Stimulated activated effector memory CD8-positive, alpha-beta T cell treated with anti-CD3 and anti-CD28 coated beads, Interleukin-12 subunit alpha, Interleukin-12 subunit beta, amount 100 ng/mL, for 72 hours (primary cell): ENCODE measurements at regions not wholly inside any gene's neighbourhood (a gene's known extent, or its start where the extent isn't known, plus 50 kb on each side); places are given as distances from the start of the nearest gene placed in this dataset.

Experiments used
- ATAC-seq: fragments of 150-1000 bp; cut with Tn5 transposase; 2 replicates; pipeline ENCODE4 v1.10.0; 2021
- DNase-seq, 2 donors: peaks; one replicate each; pipeline ENCODE4 v3.0.0; 2021 to 2022; ENCODE audit warnings: low spot score in 2 of 2
- H3K27ac Mint-ChIP-seq: one replicate; pipeline ENCODE4 v1.8.0; 2022; ENCODE audit warnings: mild to moderate bottlenecking, mixed read lengths
- H3K36me3 Mint-ChIP-seq: one replicate; pipeline ENCODE4 v1.8.0; 2022; ENCODE audit warnings: mild to moderate bottlenecking, mixed read lengths
- H3K4me1 Mint-ChIP-seq: one replicate; pipeline ENCODE4 v1.8.0; 2022; ENCODE audit warnings: mixed read lengths
- H3K4me3 Mint-ChIP-seq: one replicate; pipeline ENCODE4 v1.8.0; 2022; ENCODE audit warnings: mild to moderate bottlenecking, mixed read lengths
- H3K9me3 Mint-ChIP-seq: one replicate; pipeline ENCODE4 v1.8.0; 2022; ENCODE audit warnings: mixed read lengths

GRCh38 chr1:114323959-114324661 is 170.4 kb upstream of the SYT6 start:
- Mint-ChIP-seq H3K4me1 (peaks cover 11% of the 10 kb centered on the region), H3K9me3 (no peaks in the 10 kb centered on the region), H3K27ac (peak overlapping the region; percentile 61), H3K4me3 (no peak overlapping the region), H3K36me3 (no peaks in the 10 kb centered on the region)
- DNase-seq (no peak), ATAC-seq (no peak)

GRCh38 chr1:114322734-114323133 is 169.1 kb upstream of the SYT6 start:
- DNase-seq = no peak
- Mint-ChIP-seq H3K4me3 (no peak overlapping the region), H3K27ac (no peak overlapping the region), H3K36me3 (no peaks in the 10 kb centered on the region), H3K9me3 (no peaks in the 10 kb centered on the region), H3K4me1 (peaks cover 6% of the 10 kb centered on the region)
- no peak for ATAC-seq

- Mint-ChIP-seq H3K4me1 (peaks cover 6% of the 10 kb centered on the region), H3K9me3 (no peaks in the 10 kb centered on the region), H3K36me3 (no peaks in the 10 kb centered on the region), H3K4me3 (no peak overlapping the region), H3K27ac (no peak overlapping the region)
- no peak for DNase-seq
- no peak for ATAC-seq
These were observed 168.5 kb upstream of the SYT6 start for GRCh38 chr1:114322207-114322606.

- DNase-seq (no peak), ATAC-seq (no peak)
- Mint-ChIP-seq H3K4me3 (no peak overlapping the region), H3K27ac (no peak overlapping the region), H3K36me3 (no peaks in the 10 kb centered on the region), H3K9me3 (no peaks in the 10 kb centered on the region), H3K4me1 (peaks cover 6% of the 10 kb centered on the region)
These were observed 166.9 kb upstream of the SYT6 start for GRCh38 chr1:114320586-114320985.

GRCh38 chr1:114319418-114319817 is 165.7 kb upstream of the SYT6 start:
- Mint-ChIP-seq H3K4me1 (peaks cover 8% of the 10 kb centered on the region), H3K4me3 (no peak overlapping the region)

GRCh38 chr1:114318961-114319360 is 165.3 kb upstream of the SYT6 start:
- H3K9me3 Mint-ChIP-seq = peaks cover 2% of the 10 kb centered on the region
- ATAC-seq (no peak), DNase-seq (no peak)
- no peak overlapping the region for H3K4me3 Mint-ChIP-seq
- H3K4me1 Mint-ChIP-seq = peaks cover 8% of the 10 kb centered on the region
- H3K36me3 Mint-ChIP-seq = no peaks in the 10 kb centered on the region
- H3K27ac Mint-ChIP-seq = no peak overlapping the region

More at GRCh38 chr1:114319418-114319817, 165.7 kb upstream of the SYT6 start:
- Mint-ChIP-seq H3K36me3 (no peaks in the 10 kb centered on the region), H3K27ac (no peak overlapping the region), H3K9me3 (no peaks in the 10 kb centered on the region)
- DNase-seq = no peak
- ATAC-seq = no peak

- H3K36me3 Mint-ChIP-seq = no peaks in the 10 kb centered on the region
These were observed 162.5 kb upstream of the SYT6 start for GRCh38 chr1:114316204-114316603.

GRCh38 chr1:114315631-114316030 is 162.0 kb upstream of the SYT6 start:
- Mint-ChIP-seq H3K4me3 (no peak overlapping the region), H3K9me3 (peaks cover 4% of the 10 kb centered on the region), H3K27ac (no peak overlapping the region), H3K4me1 (peaks cover 11% of the 10 kb centered on the region), H3K36me3 (no peaks in the 10 kb centered on the region)
- ATAC-seq (no peak), DNase-seq (no peak)

More at GRCh38 chr1:114316204-114316603, 162.5 kb upstream of the SYT6 start:
- DNase-seq (no peak), ATAC-seq (no peak)
- Mint-ChIP-seq H3K4me3 (no peak overlapping the region), H3K27ac (no peak overlapping the region), H3K9me3 (peaks cover 4% of the 10 kb centered on the region), H3K4me1 (peaks cover 11% of the 10 kb centered on the region)

GRCh38 chr1:114314576-114314975 is 160.9 kb upstream of the SYT6 start:
- Mint-ChIP-seq H3K27ac (peak overlapping the region; percentile 10), H3K36me3 (no peaks in the 10 kb centered on the region), H3K4me3 (no peak overlapping the region), H3K9me3 (peaks cover 4% of the 10 kb centered on the region), H3K4me1 (peaks cover 11% of the 10 kb centered on the region)
- DNase-seq = no peak
- ATAC-seq = no peak

GRCh38 chr1:114314098-114314497 is 160.4 kb upstream of the SYT6 start:
- Mint-ChIP-seq H3K9me3 (peaks cover 4% of the 10 kb centered on the region), H3K36me3 (no peaks in the 10 kb centered on the region), H3K27ac (peak overlapping the region; percentile 10), H3K4me1 (peaks cover 11% of the 10 kb centered on the region), H3K4me3 (no peak overlapping the region)
- DNase-seq = no peak
- no peak for ATAC-seq

GRCh38 chr1:114310695-114311271 is 157.1 kb upstream of the SYT6 start:
- no peak overlapping the region for H3K4me3 Mint-ChIP-seq
- no peak overlapping the region for H3K27ac Mint-ChIP-seq
- H3K9me3 Mint-ChIP-seq = peaks cover 4% of the 10 kb centered on the region
- H3K4me1 Mint-ChIP-seq = peaks cover 11% of the 10 kb centered on the region
- DNase-seq = no peak
- ATAC-seq = no peak
- H3K36me3 Mint-ChIP-seq = no peaks in the 10 kb centered on the region

GRCh38 chr1:114302821-114303220 is 149.2 kb upstream of the SYT6 start:
- peaks cover 7% of the 10 kb centered on the region for H3K4me1 Mint-ChIP-seq
- H3K9me3 Mint-ChIP-seq = peaks cover 3% of the 10 kb centered on the region
- H3K36me3 Mint-ChIP-seq = no peaks in the 10 kb centered on the region
- ATAC-seq = no peak
- no peak overlapping the region for H3K4me3 Mint-ChIP-seq
- no peak overlapping the region for H3K27ac Mint-ChIP-seq
- DNase-seq = no peak

- Mint-ChIP-seq H3K27ac (no peak overlapping the region), H3K4me1 (peaks cover 15% of the 10 kb centered on the region), H3K4me3 (no peak overlapping the region), H3K9me3 (no peaks in the 10 kb centered on the region), H3K36me3 (no peaks in the 10 kb centered on the region)
- ATAC-seq = no peak
- no peak for DNase-seq
These were observed 145.8 kb upstream of the SYT6 start for GRCh38 chr1:114299331-114299975.

GRCh38 chr1:114298008-114298407 is 144.3 kb upstream of the SYT6 start:
- H3K27ac Mint-ChIP-seq = no peak overlapping the region

GRCh38 chr1:114296413-114296812 is 142.7 kb upstream of the SYT6 start:
- H3K9me3 Mint-ChIP-seq = no peaks in the 10 kb centered on the region
- no peak overlapping the region for H3K27ac Mint-ChIP-seq
- peaks cover 11% of the 10 kb centered on the region for H3K4me1 Mint-ChIP-seq
- DNase-seq (no peak), ATAC-seq (no peak)
- no peak overlapping the region for H3K4me3 Mint-ChIP-seq
- H3K36me3 Mint-ChIP-seq = no peaks in the 10 kb centered on the region

More at GRCh38 chr1:114298008-114298407, 144.3 kb upstream of the SYT6 start:
- peaks cover 15% of the 10 kb centered on the region for H3K4me1 Mint-ChIP-seq
- H3K9me3 Mint-ChIP-seq = no peaks in the 10 kb centered on the region
- H3K4me3 Mint-ChIP-seq = no peak overlapping the region
- no peak for ATAC-seq
- H3K36me3 Mint-ChIP-seq = no peaks in the 10 kb centered on the region
- DNase-seq = no peak

GRCh38 chr1:114295321-114295720 is 141.7 kb upstream of the SYT6 start:
- no peak for DNase-seq

More at GRCh38 chr1:114295321-114295720, 141.7 kb upstream of the SYT6 start:
- no peak overlapping the region for H3K4me3 Mint-ChIP-seq
- peaks cover 7% of the 10 kb centered on the region for H3K4me1 Mint-ChIP-seq
- ATAC-seq = no peak
- H3K9me3 Mint-ChIP-seq = no peaks in the 10 kb centered on the region
- no peak overlapping the region for H3K27ac Mint-ChIP-seq
- no peaks in the 10 kb centered on the region for H3K36me3 Mint-ChIP-seq
